OCI-LY7 (cell line): ENCODE measurements at regions not wholly inside any gene's neighbourhood (a gene's known extent, or its start where the extent isn't known, plus 50 kb on each side); places are given as distances from the start of the nearest gene placed in this dataset.

ENCODE experiments used
- BruUV-seq: library from RNA; stranded (reverse); fragments of 400-500 nt; replicated peaks from 2 replicates; lab custom pipeline; 2021; lab: Mats Ljungman, UMichigan
- CTCF ChIA-PET: fragments of 300-600 bp; sonication (Branson Sonifier 250); formaldehyde crosslinking; loops from one replicate; lab custom pipeline; 2022; ENCODE audit warnings: antibody characterized with exemption; ENCODE audit not compliant: unreplicated experiment; lab: Charles Lee
- POLR2A ChIA-PET: fragments of 300-600 bp; sonication (Branson Sonifier 250); formaldehyde crosslinking; loops from one replicate; lab custom pipeline; 2022; ENCODE audit warnings: antibody characterized with exemption; lab: Charles Lee
- DNase-seq: peaks from one replicate; pipeline ENCODE4 v3.0.0-alpha.2; 2015; ENCODE audit warnings: low spot score
- H2AFZ ChIP-seq: fragments of 200-600 bp; sonication (generic), shearing (Covaris generic); 2 replicates; pipeline ENCODE4 v1.6.1; 2014; ENCODE audit warnings: mild to moderate bottlenecking, antibody characterized with exemption, low read length, moderate library complexity
- H3K27ac ChIP-seq: fragments of 200-600 bp; sonication (generic); 2 replicates; pipeline ENCODE4 v1.5.1; 2014; ENCODE audit warnings: mixed run types, low read depth, mild to moderate bottlenecking, moderate library complexity, low read length, inconsistent platforms; ENCODE audit not compliant: poor library complexity, severe bottlenecking
- H3K36me3 ChIP-seq: fragments of 200-600 bp; sonication (generic); 2 replicates; pipeline ENCODE4 v1.6.1; 2014; ENCODE audit warnings: mild to moderate bottlenecking, antibody characterized with exemption, low read length, moderate library complexity, mixed read lengths; ENCODE audit not compliant: insufficient read depth
- H3K4me1 ChIP-seq: fragments of 200-600 bp; sonication (generic); 2 replicates; pipeline ENCODE4 v1.5.1; 2014; ENCODE audit warnings: mild to moderate bottlenecking, low read length; ENCODE audit not compliant: insufficient read depth, poor library complexity, severe bottlenecking
- H3K4me2 ChIP-seq: fragments of 200-600 bp; sonication (generic); 2 replicates; pipeline ENCODE4 v1.6.1; 2014; ENCODE audit warnings: mild to moderate bottlenecking, low read length
- H3K4me3 ChIP-seq: fragments of 200-600 bp; sonication (generic); 2 replicates; pipeline ENCODE4 v1.5.1; 2014; ENCODE audit warnings: mild to moderate bottlenecking, low read depth, low read length; ENCODE audit not compliant: poor library complexity, severe bottlenecking
- H3K79me2 ChIP-seq: fragments of 200-600 bp; sonication (generic); 2 replicates; pipeline ENCODE4 v1.6.1; 2016; ENCODE audit warnings: low read depth, mild to moderate bottlenecking, low read length, moderate library complexity, mixed read lengths; ENCODE audit not compliant: insufficient read depth
- H3K9me2 ChIP-seq: fragments of 200-600 bp; sonication (generic); 2 replicates; pipeline ENCODE4 v1.6.1; 2016; ENCODE audit warnings: mild to moderate bottlenecking, low read length, mixed read lengths; ENCODE audit not compliant: insufficient read depth
- H3K9me3 ChIP-seq: fragments of 200-600 bp; sonication (generic); 2 replicates; pipeline ENCODE4 v1.6.1; 2014; ENCODE audit warnings: mild to moderate bottlenecking, mixed run types, low read length, mixed read lengths
- H4K20me1 ChIP-seq: fragments of 200-600 bp; sonication (generic); 2 replicates; pipeline ENCODE4 v1.6.1; 2014; ENCODE audit warnings: mild to moderate bottlenecking, antibody characterized with exemption, low read length, moderate library complexity, mixed read lengths; ENCODE audit not compliant: insufficient read depth
- CTCF ChIP-seq: fragments of 200-600 bp; sonication (generic); conservative IDR thresholded peaks from 2 replicates; pipeline ENCODE4 v1.5.1; 2014; ENCODE audit warnings: mild to moderate bottlenecking, antibody characterized with exemption, low read length, moderate library complexity, mixed read lengths
- EZH2phosphoT487 ChIP-seq: fragments of 200-600 bp; sonication (generic); IDR thresholded peaks from 2 replicates; pipeline ENCODE4 v1.6.1; 2018; ENCODE audit warnings: low read depth, borderline replicate concordance, mild to moderate bottlenecking, mixed run types, antibody characterized with exemption, low read length, moderate library complexity, mixed read lengths
- intact Hi-C: fragments of 100-400 bp; cut with micrococcal nuclease; formaldehyde crosslinking; loops from one replicate; pipeline ENCODE4 v1.10.0; 2022; ENCODE audit not compliant: unreplicated experiment

- no peak for TF ChIP-seq EZH2phosphoT487
- TF ChIP-seq CTCF, result no peak
- ChIA-PET CTCF (no interaction called here), POLR2A (no interaction called here)
- intact Hi-C loops, result no loop called here
- Histone ChIP-seq H3K4me1 (no peaks in the 10 kb centered on the region), H3K9me3 (no peaks in the 10 kb centered on the region), H4K20me1 (no peaks in the 10 kb centered on the region), H3K79me2 (no peaks in the 10 kb centered on the region), H3K4me2 (no peak overlapping the region), H3K36me3 (no peaks in the 10 kb centered on the region), H3K27ac (no peak overlapping the region), H3K4me3 (no peak overlapping the region), H2AFZ (no peak overlapping the region), H3K9me2 (no peaks in the 10 kb centered on the region)
- no peak for DNase-seq
- no TSS peak for BruUV-seq
Measured at GRCh38 chr13:62779161-62779560, 1363.5 kb upstream of the PCDH20 start.

- H3K4me3 ChIP-seq, result no peak overlapping the region
- POLR2A ChIA-PET, result no interaction called here
Measured at GRCh38 chr13:62767473-62767872, 1351.8 kb upstream of the PCDH20 start.

GRCh38 chr13:62760724-62761123, 1345.1 kb upstream of the PCDH20 start:
- H3K9me3 ChIP-seq, result no peaks in the 10 kb centered on the region
- no peak overlapping the region for H3K4me3 ChIP-seq
- H3K9me2 ChIP-seq, result no peaks in the 10 kb centered on the region
- no peak overlapping the region for H3K27ac ChIP-seq
- no peaks in the 10 kb centered on the region for H3K79me2 ChIP-seq
- intact Hi-C loops, result no loop called here
- no peaks in the 10 kb centered on the region for H3K4me1 ChIP-seq
- ChIA-PET CTCF (no interaction called here), POLR2A (no interaction called here)
- no peak for TF ChIP-seq CTCF
- TF ChIP-seq EZH2phosphoT487, result no peak
- no peaks in the 10 kb centered on the region for H4K20me1 ChIP-seq
- no peak overlapping the region for H3K4me2 ChIP-seq
- DNase-seq, result no peak
- no peak overlapping the region for H2AFZ ChIP-seq
- BruUV-seq, result no TSS peak
- H3K36me3 ChIP-seq, result no peaks in the 10 kb centered on the region

More at GRCh38 chr13:62767473-62767872, 1351.8 kb upstream of the PCDH20 start:
- Histone ChIP-seq H3K4me1 (no peaks in the 10 kb centered on the region), H3K4me2 (no peak overlapping the region), H3K9me2 (no peaks in the 10 kb centered on the region), H3K27ac (no peak overlapping the region), H4K20me1 (no peaks in the 10 kb centered on the region), H3K79me2 (no peaks in the 10 kb centered on the region), H3K36me3 (no peaks in the 10 kb centered on the region), H3K9me3 (no peaks in the 10 kb centered on the region), H2AFZ (no peak overlapping the region)
- intact Hi-C loops, result no loop called here
- no TSS peak for BruUV-seq
- CTCF ChIA-PET, result no interaction called here
- no peak for TF ChIP-seq EZH2phosphoT487
- no peak for TF ChIP-seq CTCF
- DNase-seq, result no peak
